H1 (cell line): ENCODE measurements at regions not wholly inside any gene's neighbourhood (a gene's known extent, or its start where the extent isn't known, plus 50 kb on each side); places are given as distances from the start of the nearest gene placed in this dataset.

Experiments used
- CREB1 ChIP-seq: IDR thresholded peaks from 2 replicates; pipeline ENCODE4 v1.6.1; 2012; ENCODE audit warnings: inconsistent platforms
- EZH2 ChIP-seq: fragments of 200-600 bp; sonication (generic); IDR thresholded peaks from 2 replicates; pipeline ENCODE4 v1.7.1; 2012; ENCODE audit warnings: low read depth, mild to moderate bottlenecking, moderate library complexity, low read length, inconsistent platforms; ENCODE audit not compliant: severe bottlenecking
- POLR2AphosphoS5 ChIP-seq: IDR thresholded peaks from 2 replicates; pipeline ENCODE4 v1.6.1; 2011; ENCODE audit warnings: low read depth, low read length
- TAF1 ChIP-seq: IDR thresholded peaks from 2 replicates; pipeline ENCODE4 v1.6.1; 2011; ENCODE audit warnings: mild to moderate bottlenecking, low read depth, low read length
- TF ChIP-seq, protein P1 (sequence below), 3 experiments: IDR thresholded peaks; 1 replicate in 2 of 3; 2 replicates in 1 of 3; pipeline versions ENCODE4 v1.5.1 to v1.6.1; 2011; ENCODE audit warnings: low read length in 3 of 3, mild to moderate bottlenecking in 3 of 3, inconsistent platforms in 2 of 3, low read depth in 1 of 3, moderate library complexity in 1 of 3; ENCODE audit not compliant: insufficient read depth in 1 of 3; ENCODE audit errors: control extremely low read depth in 1 of 3

DNA sequence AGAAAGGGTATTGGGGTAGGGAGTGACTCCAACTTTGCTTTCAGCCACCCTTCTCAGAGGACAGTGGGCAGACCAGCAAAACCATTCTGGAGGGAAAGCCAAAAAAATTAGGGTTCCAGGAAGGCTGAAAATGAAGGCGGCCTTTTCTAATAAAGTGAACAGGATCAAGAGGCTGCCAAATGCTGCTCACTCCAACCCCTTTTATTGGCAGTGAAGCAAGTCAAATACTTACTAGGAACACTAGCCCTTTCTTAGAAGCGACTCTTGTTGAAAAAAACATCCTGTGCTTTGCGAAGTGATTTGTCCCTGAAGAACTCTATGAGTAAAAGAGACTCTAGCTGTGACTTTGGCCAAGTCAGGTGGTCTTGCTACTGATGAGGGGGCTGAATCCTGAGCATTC, 83.6 kb upstream of the CYP1B1 start:
- TF ChIP-seq, protein P1, sequence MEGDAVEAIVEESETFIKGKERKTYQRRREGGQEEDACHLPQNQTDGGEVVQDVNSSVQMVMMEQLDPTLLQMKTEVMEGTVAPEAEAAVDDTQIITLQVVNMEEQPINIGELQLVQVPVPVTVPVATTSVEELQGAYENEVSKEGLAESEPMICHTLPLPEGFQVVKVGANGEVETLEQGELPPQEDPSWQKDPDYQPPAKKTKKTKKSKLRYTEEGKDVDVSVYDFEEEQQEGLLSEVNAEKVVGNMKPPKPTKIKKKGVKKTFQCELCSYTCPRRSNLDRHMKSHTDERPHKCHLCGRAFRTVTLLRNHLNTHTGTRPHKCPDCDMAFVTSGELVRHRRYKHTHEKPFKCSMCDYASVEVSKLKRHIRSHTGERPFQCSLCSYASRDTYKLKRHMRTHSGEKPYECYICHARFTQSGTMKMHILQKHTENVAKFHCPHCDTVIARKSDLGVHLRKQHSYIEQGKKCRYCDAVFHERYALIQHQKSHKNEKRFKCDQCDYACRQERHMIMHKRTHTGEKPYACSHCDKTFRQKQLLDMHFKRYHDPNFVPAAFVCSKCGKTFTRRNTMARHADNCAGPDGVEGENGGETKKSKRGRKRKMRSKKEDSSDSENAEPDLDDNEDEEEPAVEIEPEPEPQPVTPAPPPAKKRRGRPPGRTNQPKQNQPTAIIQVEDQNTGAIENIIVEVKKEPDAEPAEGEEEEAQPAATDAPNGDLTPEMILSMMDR (IDR thresholded peaks at IDR 0.05; ENCODE audit: control extremely low read depth in 1 of 3, insufficient read depth in 1 of 3, low read depth in 1 of 3, low read length in 3 of 3): no peak
- TF ChIP-seq CREB1 (no peak), POLR2AphosphoS5 (no peak), TAF1 (no peak), EZH2 (no peak)
